ENCODE measurements at regions not wholly inside any gene's neighbourhood (a gene's known extent, or its start where the extent isn't known, plus 50 kb on each side); places are given as distances from the start of the nearest gene placed in this dataset.

- no peak overlapping the region for H3K9ac ChIP-seq (ENCODE audit: insufficient read depth, low read length)
- no peaks in the 10 kb centered on the region for H3K27me3 ChIP-seq (ENCODE audit: control insufficient read depth, insufficient read depth, low read length)
- no peak overlapping the region for H2AFZ ChIP-seq (ENCODE audit: low read length)
- no peak overlapping the region for H3K4me3 ChIP-seq (replicated peaks in 1 of 4; ENCODE audit: control extremely low read depth in 1 of 4, insufficient read depth in 1 of 4, low read depth in 3 of 4, low read length in 4 of 4)
- DNase-seq (ENCODE audit: low read depth in 2 of 2), result no peak
- no peaks in the 10 kb centered on the region for H3K9me3 ChIP-seq (ENCODE audit: control insufficient read depth, insufficient read depth, low read depth, low read length)
- no peak overlapping the region for H3K4me2 ChIP-seq (ENCODE audit: extremely low read depth, insufficient read depth, low read length)
- no peak for TF ChIP-seq EZH2 (IDR thresholded peaks at IDR 0.05; ENCODE audit: low read length, missing control alignments)
- no peak for TF ChIP-seq CTCF (conservative IDR thresholded peaks at IDR 0.05 in 1 of 2, IDR thresholded peaks at IDR 0.05 in 1 of 2; ENCODE audit: low read depth in 1 of 2, low read length in 2 of 2)
- no peaks in the 10 kb centered on the region for H4K20me1 ChIP-seq (ENCODE audit: control insufficient read depth, extremely low read depth, insufficient read depth, low read length)
- H3K4me1 ChIP-seq (ENCODE audit: control insufficient read depth, extremely low read depth, insufficient read depth, low read length), result no peaks in the 10 kb centered on the region
- no peaks in the 10 kb centered on the region for H3K79me2 ChIP-seq (ENCODE audit: control insufficient read depth, insufficient read depth, low read length)
- no peak overlapping the region for H3K27ac ChIP-seq (ENCODE audit: insufficient read depth, low read length)
- no peaks in the 10 kb centered on the region for H3K36me3 ChIP-seq (ENCODE audit: control insufficient read depth, insufficient read depth, low read length)
Observed at GRCh38 chr14:80105488-80105994, 105.8 kb downstream of the DIO2 start.

- Histone ChIP-seq H3K79me2 (ENCODE audit: control insufficient read depth, insufficient read depth, low read length) (no peaks in the 10 kb centered on the region), H3K9me3 (ENCODE audit: control insufficient read depth, insufficient read depth, low read depth, low read length) (no peaks in the 10 kb centered on the region), H3K4me2 (ENCODE audit: extremely low read depth, insufficient read depth, low read length) (no peak overlapping the region), H3K9ac (ENCODE audit: insufficient read depth, low read length) (no peak overlapping the region), H4K20me1 (ENCODE audit: control insufficient read depth, extremely low read depth, insufficient read depth, low read length) (no peaks in the 10 kb centered on the region), H3K27ac (ENCODE audit: insufficient read depth, low read length) (no peak overlapping the region), H3K4me1 (ENCODE audit: control insufficient read depth, extremely low read depth, insufficient read depth, low read length) (no peaks in the 10 kb centered on the region), H3K4me3 (replicated peaks in 1 of 4; ENCODE audit: control extremely low read depth in 1 of 4, insufficient read depth in 1 of 4, low read depth in 3 of 4, low read length in 4 of 4) (no peak overlapping the region), H3K36me3 (ENCODE audit: control insufficient read depth, insufficient read depth, low read length) (no peaks in the 10 kb centered on the region), H2AFZ (ENCODE audit: low read length) (no peak overlapping the region), H3K27me3 (ENCODE audit: control insufficient read depth, insufficient read depth, low read length) (no peaks in the 10 kb centered on the region)
- no peak for TF ChIP-seq EZH2 (IDR thresholded peaks at IDR 0.05; ENCODE audit: low read length, missing control alignments)
- no peak for TF ChIP-seq CTCF (conservative IDR thresholded peaks at IDR 0.05 in 1 of 2, IDR thresholded peaks at IDR 0.05 in 1 of 2; ENCODE audit: low read depth in 1 of 2, low read length in 2 of 2)
- no peak for DNase-seq (ENCODE audit: low read depth in 2 of 2)
Observed at GRCh38 chr14:80101835-80102234, 109.5 kb downstream of the DIO2 start.

- no peaks in the 10 kb centered on the region for H4K20me1 ChIP-seq (ENCODE audit: control insufficient read depth, extremely low read depth, insufficient read depth, low read length)
- DNase-seq (ENCODE audit: low read depth in 2 of 2), result no peak
- no peaks in the 10 kb centered on the region for H3K79me2 ChIP-seq (ENCODE audit: control insufficient read depth, insufficient read depth, low read length)
- H3K4me1 ChIP-seq (ENCODE audit: control insufficient read depth, extremely low read depth, insufficient read depth, low read length), result no peaks in the 10 kb centered on the region
- no peaks in the 10 kb centered on the region for H3K9me3 ChIP-seq (ENCODE audit: control insufficient read depth, insufficient read depth, low read depth, low read length)
- H3K27ac ChIP-seq (ENCODE audit: insufficient read depth, low read length), result no peak overlapping the region
- no peak for TF ChIP-seq EZH2 (IDR thresholded peaks at IDR 0.05; ENCODE audit: low read length, missing control alignments)
- no peak for TF ChIP-seq CTCF (conservative IDR thresholded peaks at IDR 0.05 in 1 of 2, IDR thresholded peaks at IDR 0.05 in 1 of 2; ENCODE audit: low read depth in 1 of 2, low read length in 2 of 2)
- no peaks in the 10 kb centered on the region for H3K27me3 ChIP-seq (ENCODE audit: control insufficient read depth, insufficient read depth, low read length)
- no peak overlapping the region for H3K4me3 ChIP-seq (replicated peaks in 1 of 4; ENCODE audit: control extremely low read depth in 1 of 4, insufficient read depth in 1 of 4, low read depth in 3 of 4, low read length in 4 of 4)
- no peak overlapping the region for H2AFZ ChIP-seq (ENCODE audit: low read length)
- H3K9ac ChIP-seq (ENCODE audit: insufficient read depth, low read length), result no peak overlapping the region
- H3K4me2 ChIP-seq (ENCODE audit: extremely low read depth, insufficient read depth, low read length), result no peak overlapping the region
- no peaks in the 10 kb centered on the region for H3K36me3 ChIP-seq (ENCODE audit: control insufficient read depth, insufficient read depth, low read length)
Observed at GRCh38 chr14:80100681-80101080, 110.6 kb downstream of the DIO2 start.

Data from fibroblast of lung (primary cell).